ENCODE measurements at regions not wholly inside any gene's neighbourhood (a gene's known extent, or its start where the extent isn't known, plus 50 kb on each side); places are given as distances from the start of the nearest gene placed in this dataset.

- Histone ChIP-seq H3K27ac (no peak overlapping the region), H3K27me3 (no peaks in the 10 kb centered on the region), H3K4me3 (no peak overlapping the region), H3K4me1 (no peaks in the 10 kb centered on the region), H3K36me3 (no peaks in the 10 kb centered on the region), H3K9me3 (no peaks in the 10 kb centered on the region)
- no peak for DNase-seq (ENCODE audit: extremely low spot score in 2 of 2)
- TF ChIP-seq CTCF (IDR thresholded peaks at IDR 0.05) (no peak), POLR2AphosphoS5 (IDR thresholded peaks at IDR 0.05; ENCODE audit: insufficient read depth in 1 of 2, low read depth in 1 of 2) (no peak), POLR2A (IDR thresholded peaks at IDR 0.05) (no peak)
- intact Hi-C loops (cut with DNase I): no loop called here
Measured at GRCh38 chr12:33310471-33310870, 129.1 kb downstream of the SYT10 start.

GRCh38 chr12:33304176-33304575 is 135.4 kb downstream of the SYT10 start:
- H3K36me3 ChIP-seq: no peaks in the 10 kb centered on the region
- no peak overlapping the region for H3K27ac ChIP-seq
- H3K27me3 ChIP-seq: no peaks in the 10 kb centered on the region
- no peak for DNase-seq (ENCODE audit: extremely low spot score in 2 of 2)
- no peak overlapping the region for H3K4me3 ChIP-seq
- H3K4me1 ChIP-seq: no peaks in the 10 kb centered on the region
- no peaks in the 10 kb centered on the region for H3K9me3 ChIP-seq
- TF ChIP-seq CTCF (IDR thresholded peaks at IDR 0.05) (no peak), POLR2AphosphoS5 (IDR thresholded peaks at IDR 0.05; ENCODE audit: insufficient read depth in 1 of 2, low read depth in 1 of 2) (no peak), POLR2A (IDR thresholded peaks at IDR 0.05) (no peak)
- intact Hi-C loops (cut with DNase I): no loop called here

- H3K9me3 ChIP-seq: no peaks in the 10 kb centered on the region
- no peaks in the 10 kb centered on the region for H3K4me1 ChIP-seq
- no peaks in the 10 kb centered on the region for H3K27me3 ChIP-seq
- no peak for DNase-seq (ENCODE audit: extremely low spot score in 2 of 2)
- no peaks in the 10 kb centered on the region for H3K36me3 ChIP-seq
- TF ChIP-seq POLR2AphosphoS5 (IDR thresholded peaks at IDR 0.05; ENCODE audit: insufficient read depth in 1 of 2, low read depth in 1 of 2): no peak
- no peak for TF ChIP-seq CTCF (IDR thresholded peaks at IDR 0.05)
- no peak for TF ChIP-seq POLR2A (IDR thresholded peaks at IDR 0.05)
- H3K4me3 ChIP-seq: no peak overlapping the region
- H3K27ac ChIP-seq: no peak overlapping the region
- intact Hi-C loops (cut with DNase I): no loop called here
Measured at GRCh38 chr12:33296529-33296928, 143.1 kb downstream of the SYT10 start.

GRCh38 chr12:33290703-33291102 is 148.9 kb downstream of the SYT10 start:
- H3K36me3 ChIP-seq: no peaks in the 10 kb centered on the region
- DNase-seq (ENCODE audit: extremely low spot score in 2 of 2): no peak
- no peak overlapping the region for H3K27ac ChIP-seq
- H3K27me3 ChIP-seq: no peaks in the 10 kb centered on the region
- no peak for TF ChIP-seq CTCF (IDR thresholded peaks at IDR 0.05)
- TF ChIP-seq POLR2A (IDR thresholded peaks at IDR 0.05): no peak
- no peak for TF ChIP-seq POLR2AphosphoS5 (IDR thresholded peaks at IDR 0.05; ENCODE audit: insufficient read depth in 1 of 2, low read depth in 1 of 2)
- H3K4me3 ChIP-seq: no peak overlapping the region
- intact Hi-C loops (cut with DNase I): no loop called here
- no peaks in the 10 kb centered on the region for H3K9me3 ChIP-seq
- no peaks in the 10 kb centered on the region for H3K4me1 ChIP-seq

- no peak for DNase-seq (ENCODE audit: extremely low spot score in 2 of 2)
- no peaks in the 10 kb centered on the region for H3K4me1 ChIP-seq
- H3K27ac ChIP-seq: no peak overlapping the region
- TF ChIP-seq POLR2AphosphoS5 (IDR thresholded peaks at IDR 0.05; ENCODE audit: insufficient read depth in 1 of 2, low read depth in 1 of 2): no peak
- no peak for TF ChIP-seq CTCF (IDR thresholded peaks at IDR 0.05)
- H3K9me3 ChIP-seq: no peaks in the 10 kb centered on the region
- no peaks in the 10 kb centered on the region for H3K27me3 ChIP-seq
- no peaks in the 10 kb centered on the region for H3K36me3 ChIP-seq
- no peak overlapping the region for H3K4me3 ChIP-seq
- intact Hi-C loops (cut with DNase I): no loop called here
Measured at GRCh38 chr12:33283054-33283453, 156.6 kb downstream of the SYT10 start.
